ENCODE measurements at regions not wholly inside any gene's neighbourhood (a gene's known extent, or its start where the extent isn't known, plus 50 kb on each side); places are given as distances from the start of the nearest gene placed in this dataset.

DNA sequence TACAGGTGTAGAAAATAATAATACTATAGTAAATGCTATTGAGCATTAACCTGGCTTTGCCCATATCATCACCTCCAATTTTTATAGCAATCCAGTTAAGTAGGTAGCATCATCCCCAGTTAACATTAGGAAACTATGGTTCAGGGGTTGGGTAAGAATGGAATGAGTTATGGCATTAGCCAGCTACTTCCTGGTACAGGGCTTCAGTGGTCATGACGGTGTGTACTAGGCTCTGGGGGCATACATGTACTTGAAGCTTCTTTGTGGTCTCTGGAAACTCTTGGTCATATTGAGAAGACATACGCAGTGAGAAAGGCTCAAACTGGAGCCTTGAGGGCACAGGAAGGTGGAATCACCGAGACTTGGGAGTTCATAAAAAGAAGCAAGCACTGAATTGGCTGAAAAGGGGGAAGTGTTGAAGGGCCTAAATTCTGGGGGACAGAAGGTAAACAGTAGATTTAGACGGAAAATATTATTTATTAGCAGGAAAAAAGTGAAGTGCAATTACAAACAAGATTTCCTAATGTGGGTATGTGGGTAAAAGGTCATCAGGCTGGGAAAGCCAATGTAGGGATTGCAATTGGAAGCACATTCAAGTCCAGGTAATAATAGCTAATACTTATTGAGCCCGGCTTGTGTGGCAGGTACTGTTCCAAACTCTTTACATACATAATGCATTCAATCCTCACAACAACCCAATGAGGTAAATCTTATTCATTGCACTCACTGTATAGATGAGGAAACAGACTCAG is 114.2 kb upstream of the ATP1A1 start:
- TF ChIP-seq, protein P1, sequence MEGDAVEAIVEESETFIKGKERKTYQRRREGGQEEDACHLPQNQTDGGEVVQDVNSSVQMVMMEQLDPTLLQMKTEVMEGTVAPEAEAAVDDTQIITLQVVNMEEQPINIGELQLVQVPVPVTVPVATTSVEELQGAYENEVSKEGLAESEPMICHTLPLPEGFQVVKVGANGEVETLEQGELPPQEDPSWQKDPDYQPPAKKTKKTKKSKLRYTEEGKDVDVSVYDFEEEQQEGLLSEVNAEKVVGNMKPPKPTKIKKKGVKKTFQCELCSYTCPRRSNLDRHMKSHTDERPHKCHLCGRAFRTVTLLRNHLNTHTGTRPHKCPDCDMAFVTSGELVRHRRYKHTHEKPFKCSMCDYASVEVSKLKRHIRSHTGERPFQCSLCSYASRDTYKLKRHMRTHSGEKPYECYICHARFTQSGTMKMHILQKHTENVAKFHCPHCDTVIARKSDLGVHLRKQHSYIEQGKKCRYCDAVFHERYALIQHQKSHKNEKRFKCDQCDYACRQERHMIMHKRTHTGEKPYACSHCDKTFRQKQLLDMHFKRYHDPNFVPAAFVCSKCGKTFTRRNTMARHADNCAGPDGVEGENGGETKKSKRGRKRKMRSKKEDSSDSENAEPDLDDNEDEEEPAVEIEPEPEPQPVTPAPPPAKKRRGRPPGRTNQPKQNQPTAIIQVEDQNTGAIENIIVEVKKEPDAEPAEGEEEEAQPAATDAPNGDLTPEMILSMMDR (IDR thresholded peaks at IDR 0.05) = no peak
- no peak for TF ChIP-seq EP300 (IDR thresholded peaks at IDR 0.05)
- no peak for TF ChIP-seq POLR2A (IDR thresholded peaks at IDR 0.05)
- no peak for TF ChIP-seq POLR2AphosphoS5 (IDR thresholded peaks at IDR 0.05)
- WGBS, 5 donors = 72 to 86% (median 80%) methylated on average over 5 of the region's 5 CpGs
- H3K27me3 ChIP-seq = no peaks in the 10 kb centered on the region
- no peaks in the 10 kb centered on the region for H3K36me3 ChIP-seq
- H3K4me1 ChIP-seq = peaks cover 6 to 33% (median 20%) of the 10 kb centered on the region in 4 donors
- H3K9me3 ChIP-seq = no peaks in the 10 kb centered on the region
- intact Hi-C loops (cut with DNase I; ENCODE audit: low total_unique reads) = no loop called here
- H3K27ac ChIP-seq = no peak overlapping the region
- DNase-seq = no peak
- no peak overlapping the region for H3K4me3 ChIP-seq

DNA sequence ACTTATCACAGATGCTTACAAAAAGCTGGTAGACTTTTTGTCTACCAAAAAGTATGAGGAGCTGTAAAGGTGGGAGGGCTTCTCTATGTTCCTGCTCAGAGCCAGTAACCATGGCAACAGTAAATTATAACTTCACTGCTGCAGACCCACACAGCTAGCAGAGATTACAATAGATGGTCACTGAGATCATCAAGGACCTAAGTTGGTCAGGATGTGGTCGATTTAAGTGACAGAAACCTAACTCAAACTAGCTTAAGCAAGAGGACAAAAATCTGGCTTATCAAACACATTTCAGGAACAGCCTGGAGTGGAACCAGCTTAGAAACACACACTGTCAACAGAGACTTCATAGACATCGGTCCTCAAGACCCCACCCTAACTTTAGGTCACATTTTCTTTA is 113.4 kb upstream of the ATP1A1 start:
- 32 to 74% (median 42%) methylated on average over 2 of the region's 2 CpGs for WGBS, 5 donors
- peaks cover 6 to 33% (median 19%) of the 10 kb centered on the region in 4 donors for H3K4me1 ChIP-seq
- no peak overlapping the region for H3K27ac ChIP-seq
- no peak for DNase-seq
- no peaks in the 10 kb centered on the region for H3K36me3 ChIP-seq
- no peaks in the 10 kb centered on the region for H3K27me3 ChIP-seq
- intact Hi-C loops (cut with DNase I; ENCODE audit: low total_unique reads) = no loop called here
- H3K9me3 ChIP-seq = no peaks in the 10 kb centered on the region
- no peak overlapping the region for H3K4me3 ChIP-seq
- TF ChIP-seq EP300 (IDR thresholded peaks at IDR 0.05) (no peak), POLR2A (IDR thresholded peaks at IDR 0.05) (no peak)
- TF ChIP-seq, protein P1 (IDR thresholded peaks at IDR 0.05) = no peak

DNA sequence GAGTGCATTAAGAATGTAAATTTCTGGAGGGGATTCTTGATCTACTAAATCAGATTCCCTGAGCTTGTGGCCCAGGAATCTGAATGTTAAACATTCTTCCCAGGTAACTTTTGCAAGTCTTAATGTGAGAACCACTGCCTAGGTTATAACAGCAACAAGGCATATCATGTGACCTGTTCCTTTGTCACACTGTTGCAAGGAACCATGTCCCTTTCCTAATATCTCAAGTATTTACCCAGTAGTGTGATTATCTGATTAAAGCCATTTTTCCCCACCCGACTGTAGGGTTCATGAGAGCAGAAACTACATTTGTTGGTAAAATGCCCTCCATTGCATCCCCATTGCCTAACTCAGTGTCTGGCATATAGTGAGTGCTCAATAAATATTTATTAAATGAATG is 112.9 kb upstream of the ATP1A1 start:
- H3K36me3 ChIP-seq = no peaks in the 10 kb centered on the region
- TF ChIP-seq POLR2AphosphoS5 (IDR thresholded peaks at IDR 0.05) (no peak), POLR2A (IDR thresholded peaks at IDR 0.05) (no peak), EP300 (IDR thresholded peaks at IDR 0.05) (no peak)
- TF ChIP-seq, protein P1 (IDR thresholded peaks at IDR 0.05) = no peak
- intact Hi-C loops (cut with DNase I; ENCODE audit: low total_unique reads) = no loop called here
- no peaks in the 10 kb centered on the region for H3K27me3 ChIP-seq
- DNase-seq = peak in 1 of 2 donors; percentile 20
- peaks cover 6 to 30% (median 16%) of the 10 kb centered on the region in 4 donors for H3K4me1 ChIP-seq
- H3K27ac ChIP-seq = no peak overlapping the region
- no peaks in the 10 kb centered on the region for H3K9me3 ChIP-seq
- 33 to 58% (median 48%) methylated on average over 1 of the region's 1 CpG for WGBS, 5 donors
- H3K4me3 ChIP-seq = no peak overlapping the region

DNA sequence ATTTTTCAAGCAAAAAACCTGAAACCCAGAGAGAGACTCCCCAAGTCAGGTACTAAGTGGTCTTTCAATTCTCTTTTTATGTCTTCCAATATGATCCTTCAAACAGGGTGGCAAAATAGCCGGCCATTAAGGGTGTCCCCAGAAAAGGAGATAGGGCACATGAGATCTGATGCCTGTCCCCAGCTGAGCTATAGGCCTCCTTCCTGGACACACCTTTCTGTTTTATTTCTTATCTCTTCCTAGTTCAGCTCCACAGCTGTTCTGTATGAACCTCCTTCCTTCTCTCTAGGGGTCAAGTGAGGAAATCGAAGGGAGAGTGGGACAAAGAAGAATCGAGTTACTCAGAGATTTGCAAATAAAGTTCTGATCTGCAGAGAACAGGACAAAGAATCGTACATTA is 112.4 kb upstream of the ATP1A1 start:
- Histone ChIP-seq H3K9me3 (no peaks in the 10 kb centered on the region), H3K27ac (no peak overlapping the region), H3K4me1 (peaks cover 1 to 25% (median 11%) of the 10 kb centered on the region in 4 donors), H3K27me3 (no peaks in the 10 kb centered on the region), H3K4me3 (no peak overlapping the region), H3K36me3 (no peaks in the 10 kb centered on the region)
- WGBS, 5 donors = 38 to 52% (median 42%) methylated on average over 4 of the region's 4 CpGs
- no peak for TF ChIP-seq POLR2AphosphoS5 (IDR thresholded peaks at IDR 0.05)
- DNase-seq = peak in 1 of 2 donors; percentile 17
- intact Hi-C loops (cut with DNase I; ENCODE audit: low total_unique reads) = no loop called here

DNA sequence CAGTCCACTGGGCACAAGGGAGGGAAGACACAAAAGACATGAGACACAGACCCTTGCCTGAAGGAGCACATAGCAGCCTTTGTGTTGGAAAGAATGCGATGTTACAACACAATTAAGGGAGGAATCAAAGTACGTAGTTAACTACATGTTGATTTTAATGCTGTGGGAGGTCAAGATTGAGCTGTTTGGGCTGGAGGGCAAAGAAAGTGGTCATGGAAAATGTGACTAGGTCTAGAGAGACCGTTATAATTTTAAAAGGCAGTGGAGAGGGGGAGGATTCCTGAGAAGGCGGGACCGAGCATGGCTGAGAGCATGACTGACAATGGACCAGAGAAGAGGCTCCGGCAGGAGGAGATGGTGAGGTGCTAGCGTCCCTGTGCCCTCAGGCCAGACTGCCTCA is 111.8 kb upstream of the ATP1A1 start:
- no peaks in the 10 kb centered on the region for H3K36me3 ChIP-seq
- DNase-seq = no peak
- H3K27me3 ChIP-seq = no peaks in the 10 kb centered on the region
- 73 to 80% (median 77%) methylated on average over 7 of the region's 7 CpGs for WGBS, 5 donors
- H3K4me3 ChIP-seq = no peak overlapping the region
- H3K4me1 ChIP-seq = peaks cover 0 to 19% (median 8%) of the 10 kb centered on the region in 4 donors
- no peaks in the 10 kb centered on the region for H3K9me3 ChIP-seq
- no peak overlapping the region for H3K27ac ChIP-seq
- TF ChIP-seq EP300 (IDR thresholded peaks at IDR 0.05) (no peak), POLR2AphosphoS5 (IDR thresholded peaks at IDR 0.05) (no peak), POLR2A (IDR thresholded peaks at IDR 0.05) (no peak)
- TF ChIP-seq, protein P1 (IDR thresholded peaks at IDR 0.05) = no peak
- intact Hi-C loops (cut with DNase I; ENCODE audit: low total_unique reads) = no loop called here
